Mucosa of rectum (tissue), 2 donors: ENCODE measurements at regions not wholly inside any gene's neighbourhood (a gene's known extent, or its start where the extent isn't known, plus 50 kb on each side); places are given as distances from the start of the nearest gene placed in this dataset.

Source experiments
- H3K27ac ChIP-seq, 2 donors: one replicate each; pipeline ENCODE4 v1.7.0; 2013; ENCODE audit warnings: inconsistent platforms in 2 of 2, low read depth in 2 of 2, low read length in 2 of 2
- H3K27me3 ChIP-seq, 2 donors: one replicate each; pipeline ENCODE4 v1.7.0; 2013; ENCODE audit warnings: low read length in 2 of 2; ENCODE audit not compliant: control insufficient read depth in 2 of 2, insufficient read depth in 2 of 2
- H3K36me3 ChIP-seq, 2 donors: one replicate each; pipeline ENCODE4 v1.7.0; 2013; ENCODE audit warnings: low read length in 2 of 2; ENCODE audit not compliant: control insufficient read depth in 2 of 2, insufficient read depth in 2 of 2
- H3K4me1 ChIP-seq, 2 donors: one replicate each; pipeline ENCODE4 v1.7.0; 2013; ENCODE audit warnings: low read length in 2 of 2, mild to moderate bottlenecking in 1 of 2; ENCODE audit not compliant: control insufficient read depth in 2 of 2, insufficient read depth in 2 of 2
- H3K4me3 ChIP-seq, 2 donors: one replicate each; pipeline ENCODE4 v1.7.0; 2013; ENCODE audit warnings: low read length in 2 of 2
- H3K9ac ChIP-seq, 2 donors: one replicate each; pipeline ENCODE4 v1.7.0; 2013; ENCODE audit warnings: low read length in 2 of 2, low read depth in 1 of 2, mild to moderate bottlenecking in 1 of 2
- H3K9me3 ChIP-seq, 2 donors: one replicate each; pipeline ENCODE4 v1.7.0; 2013; ENCODE audit warnings: low read length in 2 of 2; ENCODE audit not compliant: control insufficient read depth in 2 of 2
- donor health status: healthy.
- donor health status: Normal muscosa, but diverticular disease.

GRCh38 chr12:89033062-89033461 lies 319.2 kb downstream of the DUSP6 start:
- no peaks in the 10 kb centered on the region for H3K4me1 ChIP-seq
- no peak overlapping the region for H3K27ac ChIP-seq
- no peak overlapping the region for H3K9ac ChIP-seq
- H3K4me3 ChIP-seq = no peak overlapping the region
- no peaks in the 10 kb centered on the region for H3K9me3 ChIP-seq
- no peaks in the 10 kb centered on the region for H3K27me3 ChIP-seq
- H3K36me3 ChIP-seq = no peaks in the 10 kb centered on the region

GRCh38 chr12:89029961-89030360 lies 322.3 kb downstream of the DUSP6 start:
- Histone ChIP-seq H3K36me3 (no peaks in the 10 kb centered on the region), H3K4me3 (no peak overlapping the region)

GRCh38 chr12:89024580-89024979 lies 327.7 kb downstream of the DUSP6 start:
- Histone ChIP-seq H3K27ac (no peak overlapping the region), H3K9me3 (peaks cover 0 to 3% of the 10 kb centered on the region in 2 donors), H3K36me3 (no peaks in the 10 kb centered on the region), H3K27me3 (no peaks in the 10 kb centered on the region), H3K4me3 (no peak overlapping the region), H3K9ac (no peak overlapping the region), H3K4me1 (peaks cover 0 to 3% of the 10 kb centered on the region in 2 donors)

More at GRCh38 chr12:89029961-89030360, 322.3 kb downstream of the DUSP6 start:
- Histone ChIP-seq H3K4me1 (no peaks in the 10 kb centered on the region), H3K9me3 (no peaks in the 10 kb centered on the region), H3K27me3 (no peaks in the 10 kb centered on the region), H3K9ac (no peak overlapping the region), H3K27ac (no peak overlapping the region)

GRCh38 chr12:89023936-89024335 lies 328.4 kb downstream of the DUSP6 start:
- Histone ChIP-seq H3K9ac (no peak overlapping the region), H3K4me3 (no peak overlapping the region), H3K27ac (no peak overlapping the region), H3K36me3 (no peaks in the 10 kb centered on the region), H3K4me1 (peaks cover 0 to 6% of the 10 kb centered on the region in 2 donors), H3K9me3 (peaks cover 0 to 3% of the 10 kb centered on the region in 2 donors), H3K27me3 (no peaks in the 10 kb centered on the region)

- Histone ChIP-seq H3K36me3 (no peaks in the 10 kb centered on the region), H3K27me3 (no peaks in the 10 kb centered on the region), H3K27ac (no peak overlapping the region), H3K9me3 (peaks cover 0 to 3% of the 10 kb centered on the region in 2 donors), H3K4me3 (no peak overlapping the region), H3K9ac (no peak overlapping the region), H3K4me1 (peaks cover 0 to 6% of the 10 kb centered on the region in 2 donors)
Measured at GRCh38 chr12:89020689-89021088, 331.6 kb downstream of the DUSP6 start.

GRCh38 chr12:89020121-89020480 lies 332.2 kb downstream of the DUSP6 start:
- Histone ChIP-seq H3K27me3 (no peaks in the 10 kb centered on the region), H3K4me3 (no peak overlapping the region), H3K27ac (no peak overlapping the region), H3K9me3 (peaks cover 0 to 3% of the 10 kb centered on the region in 2 donors), H3K4me1 (peaks cover 0 to 6% of the 10 kb centered on the region in 2 donors), H3K9ac (no peak overlapping the region), H3K36me3 (no peaks in the 10 kb centered on the region)

GRCh38 chr12:89019439-89020120 lies 332.7 kb downstream of the DUSP6 start:
- peaks cover 0 to 2% of the 10 kb centered on the region in 2 donors for H3K9me3 ChIP-seq
- H3K4me3 ChIP-seq = peak overlapping the region; percentile 34 to 68
- no peaks in the 10 kb centered on the region for H3K36me3 ChIP-seq

GRCh38 chr12:89016970-89017778 lies 335.1 kb downstream of the DUSP6 start:
- H3K4me3 ChIP-seq = no peak overlapping the region
- H3K4me1 ChIP-seq = peaks cover 0 to 6% of the 10 kb centered on the region in 2 donors
- H3K9ac ChIP-seq = no peak overlapping the region
- no peaks in the 10 kb centered on the region for H3K27me3 ChIP-seq
- H3K9me3 ChIP-seq = no peaks in the 10 kb centered on the region
- H3K36me3 ChIP-seq = no peaks in the 10 kb centered on the region
- no peak overlapping the region for H3K27ac ChIP-seq

More at GRCh38 chr12:89019439-89020120, 332.7 kb downstream of the DUSP6 start:
- Histone ChIP-seq H3K4me1 (peaks cover 0 to 6% of the 10 kb centered on the region in 2 donors), H3K9ac (no peak overlapping the region), H3K27me3 (no peaks in the 10 kb centered on the region), H3K27ac (no peak overlapping the region)

- Histone ChIP-seq H3K4me1 (peaks cover 0 to 6% of the 10 kb centered on the region in 2 donors), H3K9me3 (no peaks in the 10 kb centered on the region), H3K36me3 (no peaks in the 10 kb centered on the region), H3K27ac (no peak overlapping the region), H3K9ac (no peak overlapping the region), H3K27me3 (no peaks in the 10 kb centered on the region), H3K4me3 (no peak overlapping the region)
Measured at GRCh38 chr12:89015419-89015818, 336.9 kb downstream of the DUSP6 start.

- no peaks in the 10 kb centered on the region for H3K9me3 ChIP-seq
- H3K4me3 ChIP-seq = no peak overlapping the region
- no peaks in the 10 kb centered on the region for H3K36me3 ChIP-seq
- H3K27ac ChIP-seq = no peak overlapping the region
- H3K27me3 ChIP-seq = no peaks in the 10 kb centered on the region
- H3K9ac ChIP-seq = no peak overlapping the region
- H3K4me1 ChIP-seq = no peaks in the 10 kb centered on the region
Measured at GRCh38 chr12:88998421-88998820, 353.9 kb downstream of the DUSP6 start.
